Progenitor cell of endocrine pancreas (in vitro differentiated cells): ENCODE measurements at regions not wholly inside any gene's neighbourhood (a gene's known extent, or its start where the extent isn't known, plus 50 kb on each side); places are given as distances from the start of the nearest gene placed in this dataset.

Experiments used
- DNase-seq: peaks from one replicate; pipeline ENCODE4 v3.0.0; 2021; ENCODE audit warnings: low spot score; ENCODE audit not compliant: unreplicated experiment
- H3K27ac Mint-ChIP-seq: 2 replicates; pipeline ENCODE4 v1.8.0; 2021; ENCODE audit warnings: mild to moderate bottlenecking, moderate library complexity, mixed read lengths
- H3K27me3 Mint-ChIP-seq: 2 replicates; pipeline ENCODE4 v1.8.0; 2021; ENCODE audit warnings: mixed read lengths
- H3K36me3 Mint-ChIP-seq: 2 replicates; pipeline ENCODE4 v1.8.0; 2022; ENCODE audit warnings: mixed read lengths; ENCODE audit not compliant: insufficient read depth
- H3K4me1 Mint-ChIP-seq: 2 replicates; pipeline ENCODE4 v1.8.0; 2021; ENCODE audit warnings: low read depth, mixed read lengths
- H3K4me3 Mint-ChIP-seq: 2 replicates; pipeline ENCODE4 v1.8.0; 2021; ENCODE audit warnings: low read depth, mild to moderate bottlenecking, moderate library complexity, mixed read lengths
- H3K9me3 Mint-ChIP-seq: 2 replicates; pipeline ENCODE4 v1.8.0; 2021; ENCODE audit warnings: low read depth, mixed read lengths
- TF ChIP-seq, protein P1 (sequence below): fragments of 200-600 bp; sonication (generic); IDR thresholded peaks from one replicate; pipeline ENCODE4 v1.5.0; 2021; ENCODE audit warnings: antibody characterized with exemption, mild to moderate bottlenecking; ENCODE audit not compliant: unreplicated experiment

DNA sequence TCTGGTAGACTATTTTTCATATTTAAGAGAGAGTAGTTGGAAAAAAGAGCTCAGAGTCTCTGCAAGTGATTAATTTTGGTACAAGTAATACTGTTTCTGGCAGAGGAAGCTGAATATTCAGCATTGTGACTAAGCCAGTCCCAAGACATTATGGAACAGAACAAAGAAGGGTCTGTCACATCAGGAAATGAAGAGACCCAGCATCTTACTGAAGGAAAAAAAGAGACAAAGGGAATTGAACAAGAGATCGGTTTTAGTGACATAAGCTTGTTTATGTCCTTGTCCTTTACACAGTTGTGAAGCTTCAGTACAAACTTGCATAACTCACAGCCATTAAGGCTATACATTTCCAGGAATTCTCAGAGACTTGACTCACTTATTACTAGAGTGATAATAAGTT, 568.5 kb upstream of the SLC8A1 start:
- Mint-ChIP-seq H3K9me3 (no peaks in the 10 kb centered on the region), H3K4me3 (no peak overlapping the region), H3K4me1 (no peaks in the 10 kb centered on the region), H3K27ac (no peak overlapping the region), H3K27me3 (no peaks in the 10 kb centered on the region), H3K36me3 (no peaks in the 10 kb centered on the region)
- no peak for DNase-seq
- TF ChIP-seq, protein P1, sequence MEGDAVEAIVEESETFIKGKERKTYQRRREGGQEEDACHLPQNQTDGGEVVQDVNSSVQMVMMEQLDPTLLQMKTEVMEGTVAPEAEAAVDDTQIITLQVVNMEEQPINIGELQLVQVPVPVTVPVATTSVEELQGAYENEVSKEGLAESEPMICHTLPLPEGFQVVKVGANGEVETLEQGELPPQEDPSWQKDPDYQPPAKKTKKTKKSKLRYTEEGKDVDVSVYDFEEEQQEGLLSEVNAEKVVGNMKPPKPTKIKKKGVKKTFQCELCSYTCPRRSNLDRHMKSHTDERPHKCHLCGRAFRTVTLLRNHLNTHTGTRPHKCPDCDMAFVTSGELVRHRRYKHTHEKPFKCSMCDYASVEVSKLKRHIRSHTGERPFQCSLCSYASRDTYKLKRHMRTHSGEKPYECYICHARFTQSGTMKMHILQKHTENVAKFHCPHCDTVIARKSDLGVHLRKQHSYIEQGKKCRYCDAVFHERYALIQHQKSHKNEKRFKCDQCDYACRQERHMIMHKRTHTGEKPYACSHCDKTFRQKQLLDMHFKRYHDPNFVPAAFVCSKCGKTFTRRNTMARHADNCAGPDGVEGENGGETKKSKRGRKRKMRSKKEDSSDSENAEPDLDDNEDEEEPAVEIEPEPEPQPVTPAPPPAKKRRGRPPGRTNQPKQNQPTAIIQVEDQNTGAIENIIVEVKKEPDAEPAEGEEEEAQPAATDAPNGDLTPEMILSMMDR = no peak

DNA sequence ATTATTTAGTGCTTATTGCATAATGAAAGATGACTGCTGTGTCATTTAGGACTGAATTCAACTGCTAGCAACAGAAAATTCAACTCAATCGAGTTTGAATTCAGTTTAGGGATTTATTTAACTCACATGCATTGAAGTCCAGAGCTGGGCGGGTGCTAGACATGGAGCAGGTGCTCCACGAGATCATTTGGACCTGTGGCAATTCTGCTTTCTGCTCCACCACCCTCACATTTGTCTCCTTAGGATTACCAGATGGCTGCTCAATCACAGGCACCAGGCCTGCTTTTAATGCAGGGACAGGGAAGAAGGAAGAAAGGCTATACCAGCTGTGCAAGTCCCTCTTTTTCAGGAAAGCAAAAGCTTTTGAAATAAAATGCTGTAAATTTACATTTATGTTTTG, 572.9 kb upstream of the SLC8A1 start:
- TF ChIP-seq, protein P1 = no peak
- H3K27ac Mint-ChIP-seq = no peak overlapping the region
- no peaks in the 10 kb centered on the region for H3K9me3 Mint-ChIP-seq
- no peak for DNase-seq
- H3K36me3 Mint-ChIP-seq = no peaks in the 10 kb centered on the region
- no peaks in the 10 kb centered on the region for H3K27me3 Mint-ChIP-seq
- no peak overlapping the region for H3K4me3 Mint-ChIP-seq
- H3K4me1 Mint-ChIP-seq = no peaks in the 10 kb centered on the region

DNA sequence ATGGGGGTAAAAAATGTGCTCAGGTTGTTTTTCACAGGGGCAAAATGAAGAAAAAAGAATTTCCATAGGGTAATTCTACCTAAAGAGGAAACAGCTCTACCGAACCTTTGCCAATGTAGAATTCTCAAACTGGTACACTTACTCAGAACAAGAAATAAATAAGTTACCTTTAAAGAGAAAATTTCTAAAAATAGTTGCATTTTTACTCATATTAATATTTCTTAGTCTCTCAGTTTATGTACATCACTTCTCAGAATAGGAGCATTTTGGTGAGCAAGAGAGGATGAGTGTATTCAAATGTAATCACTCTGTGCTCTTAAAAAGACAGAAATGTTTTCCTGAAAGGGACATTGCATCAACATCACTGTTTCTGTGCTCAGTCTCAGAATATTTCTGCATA, 574.7 kb upstream of the SLC8A1 start:
- Mint-ChIP-seq H3K4me3 (no peak overlapping the region), H3K27me3 (no peaks in the 10 kb centered on the region), H3K27ac (no peak overlapping the region), H3K4me1 (no peaks in the 10 kb centered on the region), H3K36me3 (no peaks in the 10 kb centered on the region), H3K9me3 (no peaks in the 10 kb centered on the region)
- DNase-seq = no peak
- TF ChIP-seq, protein P1 = no peak

DNA sequence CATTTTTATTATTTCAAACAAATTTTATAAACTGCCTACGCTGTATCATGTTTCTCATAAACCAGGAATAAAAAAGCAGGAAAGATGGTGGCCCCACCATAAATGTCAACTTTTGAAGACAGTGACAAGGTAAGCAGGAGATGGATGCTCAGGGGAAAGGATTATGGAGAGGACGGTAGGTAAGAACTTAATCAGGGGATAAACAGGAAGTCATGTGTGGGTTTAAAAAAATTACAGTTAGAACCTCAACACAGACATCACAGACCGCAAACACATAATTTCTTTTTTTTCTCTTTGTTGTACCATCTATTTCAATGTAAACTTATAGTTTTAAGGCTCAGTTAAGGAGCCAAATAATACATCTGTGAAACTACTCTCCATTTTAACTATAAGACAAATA, 575.2 kb upstream of the SLC8A1 start:
- Mint-ChIP-seq H3K4me1 (no peaks in the 10 kb centered on the region), H3K9me3 (no peaks in the 10 kb centered on the region), H3K36me3 (no peaks in the 10 kb centered on the region), H3K27ac (no peak overlapping the region), H3K27me3 (no peaks in the 10 kb centered on the region), H3K4me3 (no peak overlapping the region)
- no peak for DNase-seq
- TF ChIP-seq, protein P1 = no peak

DNA sequence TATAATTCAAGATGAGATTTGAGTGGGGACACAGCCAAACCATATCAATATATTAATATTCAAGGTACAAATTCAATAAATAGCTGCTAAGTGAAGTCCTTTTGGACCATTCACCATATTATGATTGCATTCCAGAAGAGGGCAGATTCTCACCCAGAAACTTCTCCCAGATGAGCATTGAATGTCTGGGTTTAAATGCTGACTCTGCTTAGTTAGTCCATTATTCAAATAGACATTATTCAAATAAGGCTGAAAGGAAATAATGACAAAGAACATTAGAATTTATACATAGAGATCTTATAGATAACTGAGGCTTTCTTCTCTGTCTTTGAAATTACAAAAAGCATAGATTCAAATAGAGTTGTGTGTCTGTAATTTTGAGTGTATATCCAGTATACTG, 579.4 kb upstream of the SLC8A1 start:
- no peak overlapping the region for H3K4me3 Mint-ChIP-seq
- no peaks in the 10 kb centered on the region for H3K4me1 Mint-ChIP-seq
- H3K27ac Mint-ChIP-seq = no peak overlapping the region
- H3K36me3 Mint-ChIP-seq = no peaks in the 10 kb centered on the region
- H3K27me3 Mint-ChIP-seq = no peaks in the 10 kb centered on the region
- H3K9me3 Mint-ChIP-seq = no peaks in the 10 kb centered on the region
- no peak for DNase-seq
- TF ChIP-seq, protein P1 = no peak
